Keratinocyte (primary cell): ENCODE measurements at regions not wholly inside any gene's neighbourhood (a gene's known extent, or its start where the extent isn't known, plus 50 kb on each side); places are given as distances from the start of the nearest gene placed in this dataset.

Experiments used
- DNase-seq: peaks from one replicate; pipeline ENCODE4 v3.0.0-alpha.2; 2011; ENCODE audit warnings: low read depth, missing footprints, low spot score
- FAIRE-seq: peaks from 2 replicates; lab custom pipeline; 2011; peaks lifted over from hg19 to GRCh38; lab: Jason Lieb, UNC
- H2AFZ ChIP-seq: 2 replicates; pipeline ENCODE4 v1.6.0; 2012; ENCODE audit warnings: low read length, control low read depth, inconsistent platforms; ENCODE audit not compliant: control insufficient read depth
- H3K27ac ChIP-seq: 2 replicates; pipeline ENCODE4 v1.5.1; 2011; ENCODE audit warnings: low read length; ENCODE audit not compliant: control insufficient read depth, insufficient read depth
- H3K27me3 ChIP-seq: 3 replicates; pipeline ENCODE4 v1.6.0; 2011; ENCODE audit warnings: low read length; ENCODE audit not compliant: control insufficient read depth, insufficient read depth; ENCODE audit errors: extremely low read depth
- H3K36me3 ChIP-seq, 2 experiments: 2 replicates in 1 of 2; 3 replicates in 1 of 2; pipeline ENCODE4 v1.5.1; 2011; ENCODE audit warnings: low read length in 2 of 2, mild to moderate bottlenecking in 1 of 2; ENCODE audit not compliant: control insufficient read depth in 2 of 2, insufficient read depth in 2 of 2; ENCODE audit errors: extremely low read depth in 1 of 2
- H3K4me1 ChIP-seq: 3 replicates; pipeline ENCODE4 v1.5.1; 2011; ENCODE audit warnings: low read length; ENCODE audit not compliant: control insufficient read depth, insufficient read depth; ENCODE audit errors: extremely low read depth
- H3K4me2 ChIP-seq: 3 replicates; pipeline ENCODE4 v1.6.0; 2011; ENCODE audit warnings: low read depth, low read length; ENCODE audit not compliant: control insufficient read depth, insufficient read depth; ENCODE audit errors: extremely low read depth
- H3K4me3 ChIP-seq, 3 experiments: fragments of 200-600 bp in 1 of 3; sonication (generic) in 1 of 3; 2 replicates in 2 of 3; 3 replicates in 1 of 3; pipeline ENCODE4 v1.5.1; 2011 to 2016; ENCODE audit warnings: low read length in 3 of 3, mild to moderate bottlenecking in 3 of 3, control low read depth in 2 of 3, inconsistent platforms in 1 of 3, low read depth in 1 of 3, mixed read lengths in 1 of 3, mixed run types in 1 of 3, moderate library complexity in 1 of 3; ENCODE audit not compliant: control insufficient read depth in 2 of 3, insufficient read depth in 2 of 3; ENCODE audit errors: extremely low read depth in 1 of 3
- H3K79me2 ChIP-seq: 2 replicates; pipeline ENCODE4 v1.6.0; 2012; ENCODE audit warnings: low read length; ENCODE audit not compliant: control insufficient read depth, insufficient read depth
- H3K9ac ChIP-seq: 3 replicates; pipeline ENCODE4 v1.6.0; 2011; ENCODE audit warnings: low read length; ENCODE audit not compliant: control insufficient read depth, insufficient read depth; ENCODE audit errors: extremely low read depth
- H3K9me1 ChIP-seq: 3 replicates; pipeline ENCODE4 v1.6.0; 2011; ENCODE audit warnings: low read length; ENCODE audit not compliant: control insufficient read depth, insufficient read depth; ENCODE audit errors: extremely low read depth
- H3K9me3 ChIP-seq: 2 replicates; pipeline ENCODE4 v1.5.1; 2012; ENCODE audit warnings: low read depth, low read length; ENCODE audit not compliant: control insufficient read depth
- H4K20me1 ChIP-seq: 3 replicates; pipeline ENCODE4 v1.6.0; 2011; ENCODE audit warnings: low read length; ENCODE audit not compliant: control insufficient read depth, insufficient read depth; ENCODE audit errors: extremely low read depth
- EZH2 ChIP-seq: IDR thresholded peaks from one replicate; pipeline ENCODE4 v1.6.1; 2012; ENCODE audit warnings: inconsistent platforms, mild to moderate bottlenecking, low read length, moderate library complexity
- dilution Hi-C: fragments of 300-500 bp; cut with MboI; formaldehyde crosslinking; loops from one replicate; pipeline ENCODE4 v1.7.0; 2020; ENCODE audit warnings: low sequenced_read_pairs; ENCODE audit not compliant: extremely low pct_ligation_motif_present
- TF ChIP-seq, protein P1 (sequence below), 3 experiments: IDR thresholded peaks in 1 of 3; conservative IDR thresholded peaks in 1 of 3; optimal IDR thresholded peaks in 1 of 3; 2 replicates in 2 of 3; 3 replicates in 1 of 3; pipeline versions ENCODE3 to v1.5.1; 2011; ENCODE audit warnings: low read length in 3 of 3, mild to moderate bottlenecking in 3 of 3, moderate library complexity in 2 of 3, control low read depth in 1 of 3, inconsistent platforms in 1 of 3; ENCODE audit not compliant: insufficient read depth in 2 of 3; ENCODE audit errors: extremely low read depth in 1 of 3

DNA sequence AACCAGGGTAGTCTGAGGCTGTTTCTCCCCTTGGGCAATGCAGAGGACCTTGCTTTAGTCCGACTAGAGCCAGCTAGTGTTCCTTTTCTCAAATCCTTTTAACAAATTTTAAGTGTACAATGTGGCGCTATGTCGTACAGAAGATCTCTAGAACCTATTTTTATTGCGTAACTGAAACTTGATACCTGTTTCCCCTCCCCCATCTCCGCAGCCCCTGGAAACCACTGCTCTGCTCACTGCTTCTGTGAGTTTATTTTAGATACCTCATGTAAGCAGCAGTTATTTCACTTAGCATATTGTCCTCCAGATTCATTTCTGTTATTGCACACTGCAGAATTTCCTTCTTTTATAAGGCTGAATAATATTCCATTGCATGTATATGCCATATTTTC lies 1092.3 kb downstream of the AACS start:
- TF ChIP-seq, protein P1, sequence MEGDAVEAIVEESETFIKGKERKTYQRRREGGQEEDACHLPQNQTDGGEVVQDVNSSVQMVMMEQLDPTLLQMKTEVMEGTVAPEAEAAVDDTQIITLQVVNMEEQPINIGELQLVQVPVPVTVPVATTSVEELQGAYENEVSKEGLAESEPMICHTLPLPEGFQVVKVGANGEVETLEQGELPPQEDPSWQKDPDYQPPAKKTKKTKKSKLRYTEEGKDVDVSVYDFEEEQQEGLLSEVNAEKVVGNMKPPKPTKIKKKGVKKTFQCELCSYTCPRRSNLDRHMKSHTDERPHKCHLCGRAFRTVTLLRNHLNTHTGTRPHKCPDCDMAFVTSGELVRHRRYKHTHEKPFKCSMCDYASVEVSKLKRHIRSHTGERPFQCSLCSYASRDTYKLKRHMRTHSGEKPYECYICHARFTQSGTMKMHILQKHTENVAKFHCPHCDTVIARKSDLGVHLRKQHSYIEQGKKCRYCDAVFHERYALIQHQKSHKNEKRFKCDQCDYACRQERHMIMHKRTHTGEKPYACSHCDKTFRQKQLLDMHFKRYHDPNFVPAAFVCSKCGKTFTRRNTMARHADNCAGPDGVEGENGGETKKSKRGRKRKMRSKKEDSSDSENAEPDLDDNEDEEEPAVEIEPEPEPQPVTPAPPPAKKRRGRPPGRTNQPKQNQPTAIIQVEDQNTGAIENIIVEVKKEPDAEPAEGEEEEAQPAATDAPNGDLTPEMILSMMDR (optimal IDR thresholded peaks at IDR 0.05 in 1 of 3, IDR thresholded peaks at IDR 0.05 in 1 of 3, conservative IDR thresholded peaks at IDR 0.05 in 1 of 3; ENCODE audit: extremely low read depth in 1 of 3, insufficient read depth in 2 of 3, low read length in 3 of 3): no peak
- no peak for TF ChIP-seq EZH2
- Histone ChIP-seq H3K9me3 (no peaks in the 10 kb centered on the region), H3K27ac (no peak overlapping the region), H3K27me3 (no peaks in the 10 kb centered on the region), H3K4me2 (no peak overlapping the region), H3K9ac (no peak overlapping the region), H3K4me1 (no peaks in the 10 kb centered on the region), H3K79me2 (no peaks in the 10 kb centered on the region), H2AFZ (no peak overlapping the region), H3K4me3 (no peak overlapping the region), H4K20me1 (no peaks in the 10 kb centered on the region), H3K9me1 (no peaks in the 10 kb centered on the region), H3K36me3 (no peaks in the 10 kb centered on the region)
- no peak for DNase-seq
- dilution Hi-C loops: no loop called here
- FAIRE-seq: no peak

DNA sequence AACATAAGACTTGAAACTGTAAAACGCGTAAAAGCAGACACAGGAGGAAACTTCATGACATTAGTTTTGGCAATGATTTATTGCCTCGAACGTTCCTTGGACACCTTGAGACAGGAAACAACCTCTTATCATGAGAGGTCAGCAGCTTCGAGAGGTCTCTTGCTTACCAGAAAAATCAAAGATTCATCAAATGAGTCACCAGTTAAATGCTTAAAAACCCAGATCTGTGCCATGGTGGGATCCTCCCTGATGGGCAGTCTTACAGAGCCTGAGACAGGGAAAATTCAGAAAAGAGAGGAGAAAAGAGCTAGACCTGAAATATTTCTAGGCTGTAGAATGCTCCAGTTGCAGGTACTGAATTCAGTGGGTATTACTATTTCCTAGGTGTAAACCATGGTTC lies 1093.9 kb downstream of the AACS start:
- dilution Hi-C loops: no loop called here
- Histone ChIP-seq H3K4me3 (no peak overlapping the region), H3K4me1 (no peaks in the 10 kb centered on the region), H4K20me1 (no peaks in the 10 kb centered on the region), H2AFZ (no peak overlapping the region), H3K4me2 (no peak overlapping the region), H3K9me3 (no peaks in the 10 kb centered on the region), H3K79me2 (no peaks in the 10 kb centered on the region), H3K9ac (no peak overlapping the region), H3K27ac (no peak overlapping the region), H3K36me3 (no peaks in the 10 kb centered on the region), H3K9me1 (no peaks in the 10 kb centered on the region), H3K27me3 (no peaks in the 10 kb centered on the region)
- FAIRE-seq: no peak
- DNase-seq: no peak
- TF ChIP-seq EZH2: no peak
- TF ChIP-seq, protein P1 (optimal IDR thresholded peaks at IDR 0.05 in 1 of 3, IDR thresholded peaks at IDR 0.05 in 1 of 3, conservative IDR thresholded peaks at IDR 0.05 in 1 of 3; ENCODE audit: extremely low read depth in 1 of 3, insufficient read depth in 2 of 3, low read length in 3 of 3): no peak
